ENCODE measurements at regions not wholly inside any gene's neighbourhood (a gene's known extent, or its start where the extent isn't known, plus 50 kb on each side); places are given as distances from the start of the nearest gene placed in this dataset.

GRCh38 chrX:107396783-107397182 lies 52.7 kb upstream of the FRMPD3 start:
- no peaks in the 10 kb centered on the region for H4K20me1 ChIP-seq (ENCODE audit: insufficient read depth, low read length, poor library complexity, severe bottlenecking)
- no peak overlapping the region for H3K4me3 ChIP-seq (ENCODE audit: low read length, poor library complexity, severe bottlenecking)
- no peak for TF ChIP-seq EZH2phosphoT487 (IDR thresholded peaks at IDR 0.05; ENCODE audit: borderline replicate concordance)
- TF ChIP-seq, protein P1, sequence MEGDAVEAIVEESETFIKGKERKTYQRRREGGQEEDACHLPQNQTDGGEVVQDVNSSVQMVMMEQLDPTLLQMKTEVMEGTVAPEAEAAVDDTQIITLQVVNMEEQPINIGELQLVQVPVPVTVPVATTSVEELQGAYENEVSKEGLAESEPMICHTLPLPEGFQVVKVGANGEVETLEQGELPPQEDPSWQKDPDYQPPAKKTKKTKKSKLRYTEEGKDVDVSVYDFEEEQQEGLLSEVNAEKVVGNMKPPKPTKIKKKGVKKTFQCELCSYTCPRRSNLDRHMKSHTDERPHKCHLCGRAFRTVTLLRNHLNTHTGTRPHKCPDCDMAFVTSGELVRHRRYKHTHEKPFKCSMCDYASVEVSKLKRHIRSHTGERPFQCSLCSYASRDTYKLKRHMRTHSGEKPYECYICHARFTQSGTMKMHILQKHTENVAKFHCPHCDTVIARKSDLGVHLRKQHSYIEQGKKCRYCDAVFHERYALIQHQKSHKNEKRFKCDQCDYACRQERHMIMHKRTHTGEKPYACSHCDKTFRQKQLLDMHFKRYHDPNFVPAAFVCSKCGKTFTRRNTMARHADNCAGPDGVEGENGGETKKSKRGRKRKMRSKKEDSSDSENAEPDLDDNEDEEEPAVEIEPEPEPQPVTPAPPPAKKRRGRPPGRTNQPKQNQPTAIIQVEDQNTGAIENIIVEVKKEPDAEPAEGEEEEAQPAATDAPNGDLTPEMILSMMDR (conservative IDR thresholded peaks at IDR 0.05; ENCODE audit: low read length): no peak
- H3K36me3 ChIP-seq (ENCODE audit: insufficient read depth, low read length): no peaks in the 10 kb centered on the region
- no peak overlapping the region for H3K9ac ChIP-seq (ENCODE audit: low read depth, low read length, poor library complexity, severe bottlenecking)
- no peaks in the 10 kb centered on the region for H3K4me1 ChIP-seq (ENCODE audit: insufficient read depth, low read length, poor library complexity, severe bottlenecking)
- no peaks in the 10 kb centered on the region for H3K27me3 ChIP-seq (ENCODE audit: insufficient read depth, low read length, poor library complexity, severe bottlenecking)
- no peaks in the 10 kb centered on the region for H3F3A ChIP-seq (ENCODE audit: low read depth)
- no peaks in the 10 kb centered on the region for H3K9me2 ChIP-seq (replicated peaks; ENCODE audit: low read depth, low read length)
- no peak overlapping the region for H2AFZ ChIP-seq (ENCODE audit: low read length)
- no peaks in the 10 kb centered on the region for H3K79me2 ChIP-seq (ENCODE audit: insufficient read depth, low read length)
- H3K4me2 ChIP-seq (ENCODE audit: low read depth, low read length, poor library complexity, severe bottlenecking): no peak overlapping the region
- H3K9me3 ChIP-seq (ENCODE audit: insufficient read depth, low read depth, low read length): no peaks in the 10 kb centered on the region

GRCh38 chrX:107398115-107398514 lies 51.3 kb upstream of the FRMPD3 start:
- no peak overlapping the region for H3K4me2 ChIP-seq (ENCODE audit: low read depth, low read length, poor library complexity, severe bottlenecking)
- H3K4me1 ChIP-seq (ENCODE audit: insufficient read depth, low read length, poor library complexity, severe bottlenecking): no peaks in the 10 kb centered on the region
- H3K4me3 ChIP-seq (ENCODE audit: low read length, poor library complexity, severe bottlenecking): no peak overlapping the region
- no peaks in the 10 kb centered on the region for H3F3A ChIP-seq (ENCODE audit: low read depth)
- no peaks in the 10 kb centered on the region for H3K36me3 ChIP-seq (ENCODE audit: insufficient read depth, low read length)
- no peak for TF ChIP-seq EZH2phosphoT487 (IDR thresholded peaks at IDR 0.05; ENCODE audit: borderline replicate concordance)
- TF ChIP-seq, protein P1 (conservative IDR thresholded peaks at IDR 0.05; ENCODE audit: low read length): no peak
- H4K20me1 ChIP-seq (ENCODE audit: insufficient read depth, low read length, poor library complexity, severe bottlenecking): no peaks in the 10 kb centered on the region
- H2AFZ ChIP-seq (ENCODE audit: low read length): no peak overlapping the region
- H3K9me2 ChIP-seq (replicated peaks; ENCODE audit: low read depth, low read length): no peaks in the 10 kb centered on the region
- no peaks in the 10 kb centered on the region for H3K79me2 ChIP-seq (ENCODE audit: insufficient read depth, low read length)
- H3K9ac ChIP-seq (ENCODE audit: low read depth, low read length, poor library complexity, severe bottlenecking): no peak overlapping the region
- no peaks in the 10 kb centered on the region for H3K27me3 ChIP-seq (ENCODE audit: insufficient read depth, low read length, poor library complexity, severe bottlenecking)
- H3K9me3 ChIP-seq (ENCODE audit: insufficient read depth, low read depth, low read length): no peaks in the 10 kb centered on the region
